LNCaP clone FGC (cell line): ENCODE measurements at regions not wholly inside any gene's neighbourhood (a gene's known extent, or its start where the extent isn't known, plus 50 kb on each side); places are given as distances from the start of the nearest gene placed in this dataset.

ENCODE experiments used
- DNase-seq: peaks from one replicate; pipeline ENCODE4 v3.0.0-alpha.2; 2011; ENCODE audit warnings: low read depth
- H3K4me3 ChIP-seq: 2 replicates; pipeline ENCODE4 v1.5.1; 2011; ENCODE audit warnings: mild to moderate bottlenecking, low read depth, low read length, control low read depth
- CTCF ChIP-seq: IDR thresholded peaks from 2 replicates; pipeline ENCODE4 v1.5.1; 2012; ENCODE audit warnings: mild to moderate bottlenecking; ENCODE audit not compliant: control insufficient read depth, insufficient read depth; ENCODE audit errors: extremely low read depth

DNA sequence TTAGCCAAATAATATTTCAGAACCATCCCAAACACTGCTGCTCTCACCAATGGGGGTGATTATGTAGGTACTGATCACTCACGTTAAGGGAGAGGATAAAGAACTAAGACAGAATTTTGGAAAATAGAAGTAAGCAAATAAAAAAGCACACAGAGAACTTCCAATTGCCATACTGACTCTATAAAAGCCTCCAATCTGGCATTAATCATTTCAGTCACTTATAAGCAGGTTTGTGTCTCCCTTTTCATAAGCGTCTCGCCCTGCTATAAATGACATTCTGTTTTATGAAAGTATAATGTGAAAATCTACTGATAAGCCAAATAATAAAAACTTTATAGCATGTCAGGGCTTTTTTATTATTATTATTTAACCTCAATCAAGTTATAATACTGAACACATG, 435.2 kb downstream of the ETNK1 start:
- TF ChIP-seq CTCF = no peak
- peak; percentile 94 for DNase-seq
- H3K4me3 ChIP-seq = no peak overlapping the region

GRCh38 chr12:23063206-23063605, 438.2 kb downstream of the ETNK1 start:
- TF ChIP-seq CTCF = no peak
- H3K4me3 ChIP-seq = no peak overlapping the region
- DNase-seq = no peak

DNA sequence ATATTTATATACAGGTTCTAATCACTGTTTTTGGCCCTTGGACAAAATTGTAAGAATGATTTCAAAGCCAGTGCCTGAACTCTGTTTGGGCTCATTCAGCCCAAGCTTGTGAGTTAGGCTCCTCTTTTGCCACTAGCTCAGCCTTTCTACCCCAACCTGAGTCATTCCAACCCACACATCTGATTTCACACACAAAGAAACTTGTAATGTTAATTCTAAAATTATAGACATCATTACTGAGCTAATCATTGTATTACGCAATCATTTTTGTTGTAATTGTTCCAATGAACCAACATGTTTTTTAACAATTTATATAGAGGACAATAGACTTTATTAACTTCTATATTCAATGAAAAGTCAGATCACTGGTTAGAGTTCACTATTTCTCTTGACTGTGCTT, 441.1 kb downstream of the ETNK1 start:
- no peak for TF ChIP-seq CTCF
- no peak for DNase-seq

GRCh38 chr12:23083267-23083666, 458.3 kb downstream of the ETNK1 start:
- no peak for DNase-seq
- TF ChIP-seq CTCF = no peak
- H3K4me3 ChIP-seq = no peak overlapping the region

More for the DNA sequence above, 441.1 kb downstream of the ETNK1 start:
- no peak overlapping the region for H3K4me3 ChIP-seq

DNA sequence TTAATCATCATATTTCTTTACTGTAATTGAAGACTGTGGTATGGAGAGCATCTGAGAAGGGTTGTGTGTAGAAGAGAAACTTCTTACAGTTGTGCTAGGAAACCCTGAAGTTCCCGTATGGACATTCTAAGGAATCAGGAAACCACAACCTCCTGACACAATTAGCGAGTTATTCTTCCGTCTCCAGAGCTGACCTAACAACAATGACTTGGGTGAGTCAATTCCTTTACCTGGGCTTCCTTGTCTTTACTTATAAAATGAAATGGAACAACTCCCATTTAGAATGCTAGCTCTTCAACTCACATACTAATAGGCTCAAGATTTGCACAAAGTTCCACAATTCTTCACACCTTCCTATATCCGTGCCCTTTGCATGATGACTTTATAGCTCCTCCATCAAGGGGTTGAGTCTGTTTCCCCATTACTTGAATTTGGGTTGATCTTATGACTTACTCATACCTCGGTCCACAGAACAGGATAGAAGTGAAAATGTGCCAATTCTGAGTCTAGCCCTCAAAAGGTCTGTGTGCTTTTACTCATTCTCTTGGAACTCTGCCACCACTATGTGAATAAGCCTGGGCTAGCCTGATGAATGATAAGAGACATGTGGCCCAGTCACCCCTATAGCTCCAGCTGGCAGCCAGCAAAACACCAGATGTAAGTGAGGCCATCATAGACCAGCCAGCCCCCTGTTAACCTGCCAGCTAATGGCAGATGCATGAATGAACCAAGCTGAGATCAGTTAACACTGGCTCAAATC, 459.4 kb downstream of the ETNK1 start:
- DNase-seq = no peak
- H3K4me3 ChIP-seq = no peak overlapping the region
- TF ChIP-seq CTCF = no peak

GRCh38 chr12:23088594-23088993, 463.6 kb downstream of the ETNK1 start:
- no peak overlapping the region for H3K4me3 ChIP-seq
- no peak for DNase-seq
- TF ChIP-seq CTCF = no peak

- no peak for TF ChIP-seq CTCF
- H3K4me3 ChIP-seq = no peak overlapping the region
- DNase-seq = no peak
Observed at GRCh38 chr12:23093488-23093887, 468.5 kb downstream of the ETNK1 start.
